Esophagus muscularis mucosa (tissue), 4 donors: ENCODE measurements at regions not wholly inside any gene's neighbourhood (a gene's known extent, or its start where the extent isn't known, plus 50 kb on each side); places are given as distances from the start of the nearest gene placed in this dataset.

Experiments used
- DNase-seq: peaks from one replicate; pipeline ENCODE4 v3.0.0-alpha.2; 2017; ENCODE audit errors: extremely low spot score
- H3K27ac ChIP-seq, 4 donors: fragments of 200-600 bp; sonication (generic); replicated peaks in 1 of 4; 1 replicate in 3 of 4; 2 replicates in 1 of 4; pipeline ENCODE4 v1.5.1; 2016 to 2019; ENCODE audit warnings: mild to moderate bottlenecking in 1 of 4
- H3K27me3 ChIP-seq, 4 donors: fragments of 200-600 bp; sonication (generic); one replicate each; pipeline versions ENCODE4 v1.5.1 to v1.6.0; 2016 to 2019
- H3K36me3 ChIP-seq, 4 donors: fragments of 200-600 bp; sonication (generic); one replicate each; pipeline ENCODE4 v1.5.1; 2016 to 2019
- H3K4me1 ChIP-seq, 4 donors: fragments of 200-600 bp; sonication (generic); one replicate each; pipeline ENCODE4 v1.5.1; 2016 to 2019
- H3K4me3 ChIP-seq, 4 donors: fragments of 200-600 bp; sonication (generic); 1 replicate in 2 of 4; 2 replicates in 2 of 4; pipeline ENCODE4 v1.5.1; 2016 to 2019; ENCODE audit warnings: mild to moderate bottlenecking in 4 of 4, moderate library complexity in 1 of 4
- H3K9me3 ChIP-seq, 4 donors: fragments of 200-600 bp; sonication (generic); 1 replicate in 3 of 4; 2 replicates in 1 of 4; pipeline ENCODE4 v1.5.1; 2016 to 2019
- CTCF ChIP-seq, 3 experiments: fragments of 200-600 bp in 2 of 3; fragments of 450-650 bp in 1 of 3; sonication (generic) in 2 of 3; IDR thresholded peaks; one replicate each; pipeline ENCODE4 v1.5.1; 2017 to 2019; ENCODE audit warnings: antibody characterized with exemption in 3 of 3, mild to moderate bottlenecking in 2 of 3, moderate library complexity in 1 of 3
- EP300 ChIP-seq: sonication (generic); formaldehyde crosslinking; IDR thresholded peaks from one replicate; pipeline ENCODE4 v1.6.1; 2017; ENCODE audit warnings: antibody characterized with exemption
- POLR2A ChIP-seq: fragments of 450-650 bp; IDR thresholded peaks from one replicate; pipeline ENCODE4 v1.6.1; 2017; ENCODE audit warnings: antibody characterized with exemption, moderate library complexity, mild to moderate bottlenecking, low read depth
- POLR2AphosphoS5 ChIP-seq, 2 donors: sonication (generic); formaldehyde crosslinking; IDR thresholded peaks; one replicate each; pipeline ENCODE4 v1.6.1; 2017; ENCODE audit warnings: antibody characterized with exemption in 2 of 2
- WGBS: methylation state at CpG from one replicate; pipeline ENCODE4 v1.1.5; 2018; 5-methylcytosine and 5-hydroxymethylcytosine counted together
- intact Hi-C: fragments of 100-400 bp; cut with DNase I; formaldehyde crosslinking; loops from one replicate; pipeline ENCODE4 v1.15.1; 2023

GRCh38 chr5:148760945-148761638 is 65.3 kb upstream of the ADRB2 start:
- no peak for TF ChIP-seq EP300
- no peak for TF ChIP-seq CTCF (IDR thresholded peaks at IDR 0.05)
- no peak for TF ChIP-seq POLR2A
- TF ChIP-seq POLR2AphosphoS5 (IDR thresholded peaks at IDR 0.05) = no peak

GRCh38 chr5:148763996-148764395 is 62.4 kb upstream of the ADRB2 start:
- no peak for DNase-seq
- no peaks in the 10 kb centered on the region for H3K9me3 ChIP-seq
- intact Hi-C loops = no loop called here
- no peak overlapping the region for H3K27ac ChIP-seq
- WGBS = 52% methylated on average over 1 of the region's 1 CpG
- no peak for TF ChIP-seq POLR2A
- no peak for TF ChIP-seq CTCF (IDR thresholded peaks at IDR 0.05)
- no peak for TF ChIP-seq POLR2AphosphoS5 (IDR thresholded peaks at IDR 0.05)
- no peak for TF ChIP-seq EP300
- H3K36me3 ChIP-seq = no peaks in the 10 kb centered on the region
- H3K4me3 ChIP-seq = no peak overlapping the region
- H3K4me1 ChIP-seq = no peaks in the 10 kb centered on the region
- H3K27me3 ChIP-seq = no peaks in the 10 kb centered on the region

More at GRCh38 chr5:148760945-148761638, 65.3 kb upstream of the ADRB2 start:
- no peak overlapping the region for H3K27ac ChIP-seq
- no peak overlapping the region for H3K4me3 ChIP-seq
- WGBS = 56% methylated on average over 2 of the region's 2 CpGs
- H3K4me1 ChIP-seq = no peaks in the 10 kb centered on the region
- no peak for DNase-seq
- peaks cover 0 to 4% (median 0%) of the 10 kb centered on the region in 4 donors for H3K9me3 ChIP-seq
- intact Hi-C loops = no loop called here
- H3K27me3 ChIP-seq = no peaks in the 10 kb centered on the region
- H3K36me3 ChIP-seq = no peaks in the 10 kb centered on the region

- H3K9me3 ChIP-seq = no peaks in the 10 kb centered on the region
- TF ChIP-seq POLR2AphosphoS5 (IDR thresholded peaks at IDR 0.05) = no peak
- TF ChIP-seq CTCF (IDR thresholded peaks at IDR 0.05) = no peak
- no peak for TF ChIP-seq POLR2A
- no peak for TF ChIP-seq EP300
- H3K36me3 ChIP-seq = no peaks in the 10 kb centered on the region
- intact Hi-C loops = no loop called here
- 36% methylated on average over 1 of the region's 1 CpG for WGBS
- DNase-seq = no peak
- no peak overlapping the region for H3K27ac ChIP-seq
- no peaks in the 10 kb centered on the region for H3K4me1 ChIP-seq
- H3K4me3 ChIP-seq = no peak overlapping the region
- H3K27me3 ChIP-seq = no peaks in the 10 kb centered on the region
These were observed 61.4 kb upstream of the ADRB2 start for GRCh38 chr5:148765061-148765460.

GRCh38 chr5:148768806-148769415 is 57.5 kb upstream of the ADRB2 start:
- intact Hi-C loops = no loop called here
- DNase-seq = no peak
- TF ChIP-seq POLR2AphosphoS5 (IDR thresholded peaks at IDR 0.05) (no peak), POLR2A (no peak), EP300 (no peak), CTCF (IDR thresholded peaks at IDR 0.05) (no peak)
- H3K4me3 ChIP-seq = no peak overlapping the region
- H3K36me3 ChIP-seq = no peaks in the 10 kb centered on the region
- no peaks in the 10 kb centered on the region for H3K4me1 ChIP-seq
- WGBS = 71% methylated on average over 5 of the region's 5 CpGs
- H3K27me3 ChIP-seq = no peaks in the 10 kb centered on the region
- no peak overlapping the region for H3K27ac ChIP-seq
- H3K9me3 ChIP-seq = no peaks in the 10 kb centered on the region
